KMS-11 (cell line): ENCODE measurements at regions not wholly inside any gene's neighbourhood (a gene's known extent, or its start where the extent isn't known, plus 50 kb on each side); places are given as distances from the start of the nearest gene placed in this dataset.

Source experiments
- H2AFZ ChIP-seq: fragments of 200-600 bp; sonication (generic); 2 replicates; pipeline ENCODE4 v1.6.1; 2016; ENCODE audit warnings: antibody characterized with exemption, mixed run types, low read depth
- H3K27ac ChIP-seq: fragments of 200-600 bp; sonication (generic); 2 replicates; pipeline ENCODE4 v1.6.1; 2016; ENCODE audit warnings: mild to moderate bottlenecking, mixed run types
- H3K27me3 ChIP-seq: fragments of 200-600 bp; sonication (generic); 2 replicates; pipeline ENCODE4 v1.6.1; 2017; ENCODE audit warnings: mild to moderate bottlenecking, low read depth, mixed run types, moderate library complexity; ENCODE audit not compliant: insufficient read depth
- H3K36me3 ChIP-seq: fragments of 200-600 bp; sonication (generic); 2 replicates; pipeline ENCODE4 v1.6.1; 2017; ENCODE audit warnings: mild to moderate bottlenecking, mixed run types; ENCODE audit not compliant: insufficient read depth
- H3K4me1 ChIP-seq: fragments of 200-600 bp; sonication (generic); 2 replicates; pipeline ENCODE4 v1.6.1; 2016; ENCODE audit warnings: mild to moderate bottlenecking, low read depth, mixed run types; ENCODE audit not compliant: poor library complexity, severe bottlenecking
- H3K4me2 ChIP-seq: fragments of 200-600 bp; sonication (generic); 2 replicates; pipeline ENCODE4 v1.7.0; 2016; ENCODE audit warnings: mild to moderate bottlenecking, mixed run types
- H3K4me3 ChIP-seq: fragments of 200-600 bp; sonication (generic); IDR thresholded peaks from 2 replicates; pipeline ENCODE4 v1.6.1; 2017; ENCODE audit warnings: low read depth, low read length, mixed read lengths; ENCODE audit not compliant: insufficient read depth
- H3K79me2 ChIP-seq: fragments of 200-600 bp; sonication (generic); 2 replicates; pipeline ENCODE4 v1.6.1; 2016; ENCODE audit warnings: low read depth, mixed run types; ENCODE audit not compliant: insufficient read depth
- H3K9ac ChIP-seq: fragments of 200-600 bp; sonication (generic); 2 replicates; pipeline ENCODE4 v1.6.1; 2016; ENCODE audit warnings: mild to moderate bottlenecking, mixed run types
- H4K20me1 ChIP-seq: fragments of 200-600 bp; sonication (generic); 2 replicates; pipeline ENCODE4 v1.6.1; 2016; ENCODE audit warnings: mild to moderate bottlenecking, mixed run types; ENCODE audit not compliant: insufficient read depth
- CTCF ChIP-seq: fragments of 200-600 bp; sonication (generic); conservative IDR thresholded peaks from 2 replicates; pipeline ENCODE4 v1.6.1; 2017; ENCODE audit warnings: low read depth, mild to moderate bottlenecking, antibody characterized with exemption, low read length, moderate library complexity, mixed read lengths

- no peaks in the 10 kb centered on the region for H3K36me3 ChIP-seq
- H2AFZ ChIP-seq, result no peak overlapping the region
- no peak for TF ChIP-seq CTCF
- H3K9ac ChIP-seq, result no peak overlapping the region
- H3K79me2 ChIP-seq, result no peaks in the 10 kb centered on the region
- H3K4me1 ChIP-seq, result no peaks in the 10 kb centered on the region
- no peak overlapping the region for H3K4me3 ChIP-seq
- H3K27ac ChIP-seq, result no peak overlapping the region
- H3K4me2 ChIP-seq, result no peak overlapping the region
- no peaks in the 10 kb centered on the region for H3K27me3 ChIP-seq
- H4K20me1 ChIP-seq, result no peaks in the 10 kb centered on the region
Observed at GRCh38 chr20:22160101-22160652, 424.2 kb downstream of the FOXA2 start.

- no peak overlapping the region for H3K27ac ChIP-seq
- no peaks in the 10 kb centered on the region for H4K20me1 ChIP-seq
- H3K4me1 ChIP-seq, result no peaks in the 10 kb centered on the region
- H3K9ac ChIP-seq, result no peak overlapping the region
- H3K27me3 ChIP-seq, result no peaks in the 10 kb centered on the region
- H3K4me2 ChIP-seq, result no peak overlapping the region
- no peak for TF ChIP-seq CTCF
- H3K79me2 ChIP-seq, result no peaks in the 10 kb centered on the region
- no peaks in the 10 kb centered on the region for H3K36me3 ChIP-seq
- no peak overlapping the region for H3K4me3 ChIP-seq
- no peak overlapping the region for H2AFZ ChIP-seq
Observed at GRCh38 chr20:22159276-22159675, 425.1 kb downstream of the FOXA2 start.

- Histone ChIP-seq H3K4me2 (no peak overlapping the region), H3K4me3 (no peak overlapping the region), H3K27me3 (no peaks in the 10 kb centered on the region), H2AFZ (no peak overlapping the region), H3K4me1 (no peaks in the 10 kb centered on the region), H3K36me3 (no peaks in the 10 kb centered on the region), H3K79me2 (no peaks in the 10 kb centered on the region), H3K27ac (no peak overlapping the region), H4K20me1 (no peaks in the 10 kb centered on the region), H3K9ac (no peak overlapping the region)
- no peak for TF ChIP-seq CTCF
Observed at GRCh38 chr20:22127587-22127986, 422.1 kb downstream of the PAX1 start.

GRCh38 chr20:22106308-22106938, 401.0 kb downstream of the PAX1 start:
- Histone ChIP-seq H2AFZ (no peak overlapping the region), H3K36me3 (no peaks in the 10 kb centered on the region)

More at GRCh38 chr20:22106308-22106938, 401.0 kb downstream of the PAX1 start:
- Histone ChIP-seq H3K9ac (no peak overlapping the region), H3K27me3 (no peaks in the 10 kb centered on the region), H4K20me1 (no peaks in the 10 kb centered on the region), H3K27ac (no peak overlapping the region), H3K4me1 (peaks cover 9% of the 10 kb centered on the region), H3K79me2 (no peaks in the 10 kb centered on the region), H3K4me2 (no peak overlapping the region), H3K4me3 (no peak overlapping the region)
- TF ChIP-seq CTCF, result peak; percentile 71
